A204.1 (cell line): ENCODE measurements at regions not wholly inside any gene's neighbourhood (a gene's known extent, or its start where the extent isn't known, plus 50 kb on each side); places are given as distances from the start of the nearest gene placed in this dataset.

Experiments used
- FAIRE-seq: peaks from 2 replicates; lab custom pipeline; 2012; peaks lifted over from hg19 to GRCh38; lab: Jason Lieb, UNC

GRCh38 chr13:74778946-74779345 is 644.7 kb upstream of the KLF12 start:
- FAIRE-seq: no peak

- FAIRE-seq: no peak
Observed at GRCh38 chr13:74778087-74778486, 643.9 kb upstream of the KLF12 start.

DNA sequence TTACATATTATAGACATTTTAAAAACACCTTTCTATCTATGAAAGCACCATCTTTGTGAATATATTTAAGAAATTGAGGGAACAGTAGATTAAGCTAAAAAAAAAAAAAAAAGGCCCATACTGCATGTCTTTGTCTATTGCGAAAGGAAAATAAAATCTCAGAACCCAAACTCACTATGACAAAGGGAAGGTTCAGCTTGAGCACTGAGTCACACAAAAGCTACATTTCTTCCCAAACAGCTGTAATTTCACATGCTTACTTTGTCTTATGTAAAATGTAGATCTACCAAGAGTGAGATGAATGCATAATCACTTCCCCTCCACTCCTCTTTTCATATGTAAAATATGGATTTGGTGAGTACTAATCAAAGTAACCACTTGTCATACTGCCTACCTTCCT is 640.1 kb upstream of the KLF12 start:
- no peak for FAIRE-seq

DNA sequence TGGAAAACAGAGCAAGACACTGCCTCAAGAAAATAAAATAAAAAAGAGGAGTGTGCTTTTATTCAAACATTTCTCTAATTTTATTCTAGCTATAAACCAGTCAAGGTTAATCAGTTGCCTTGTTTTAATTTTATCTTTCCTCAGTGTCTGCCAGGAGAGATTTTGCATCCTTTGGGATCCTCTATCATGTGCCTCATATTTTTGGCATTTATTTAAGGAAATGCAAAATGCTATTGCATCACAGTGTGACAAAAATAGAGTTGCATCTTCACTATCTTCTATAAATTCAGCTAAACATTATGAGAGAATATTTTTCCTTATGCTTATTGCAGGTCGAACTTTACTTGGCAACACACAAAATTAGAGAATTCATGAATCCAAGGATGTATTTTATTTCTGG is 639.0 kb upstream of the KLF12 start:
- FAIRE-seq: no peak

GRCh38 chr13:74771964-74772363 is 637.8 kb upstream of the KLF12 start:
- no peak for FAIRE-seq

DNA sequence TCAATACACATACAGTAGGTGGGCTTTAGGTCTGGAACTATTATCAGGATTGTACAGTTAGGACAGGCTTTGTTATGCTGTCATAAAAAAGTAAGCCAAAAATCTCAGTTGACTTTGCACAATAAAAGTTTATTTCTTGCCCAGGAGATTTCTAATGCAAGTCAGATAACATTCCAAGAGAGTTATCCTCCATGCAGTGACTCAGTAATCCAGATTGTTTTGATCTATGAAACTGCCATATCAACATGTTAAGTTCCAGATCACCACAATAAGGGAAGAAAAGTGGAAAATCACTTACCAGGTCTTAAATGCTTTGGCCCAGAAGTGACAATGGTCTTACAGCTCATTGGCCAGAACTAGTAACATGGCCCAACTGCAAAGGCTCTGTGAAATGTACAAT is 636.2 kb upstream of the KLF12 start:
- FAIRE-seq: no peak

DNA sequence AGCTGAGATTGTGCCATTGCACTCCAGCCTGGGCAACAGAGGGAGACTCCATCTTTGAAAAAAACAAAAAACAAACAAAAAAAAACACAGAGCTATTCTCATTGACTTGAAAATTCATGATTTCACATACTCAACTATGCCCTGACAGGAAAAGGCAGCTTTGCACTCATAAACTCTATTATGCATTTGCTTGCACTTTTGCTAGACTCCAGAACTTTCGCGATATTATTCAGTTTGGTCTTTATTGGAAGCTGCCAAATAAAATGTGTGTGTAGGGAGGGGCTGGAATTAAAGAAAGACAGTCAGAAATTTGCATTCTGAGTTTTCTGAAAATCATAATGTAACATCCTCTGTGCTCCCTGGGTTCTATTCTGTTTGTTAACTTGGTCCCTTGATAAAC is 635.1 kb upstream of the KLF12 start:
- FAIRE-seq: no peak

GRCh38 chr13:74768521-74769085 is 634.4 kb upstream of the KLF12 start:
- no peak for FAIRE-seq

DNA sequence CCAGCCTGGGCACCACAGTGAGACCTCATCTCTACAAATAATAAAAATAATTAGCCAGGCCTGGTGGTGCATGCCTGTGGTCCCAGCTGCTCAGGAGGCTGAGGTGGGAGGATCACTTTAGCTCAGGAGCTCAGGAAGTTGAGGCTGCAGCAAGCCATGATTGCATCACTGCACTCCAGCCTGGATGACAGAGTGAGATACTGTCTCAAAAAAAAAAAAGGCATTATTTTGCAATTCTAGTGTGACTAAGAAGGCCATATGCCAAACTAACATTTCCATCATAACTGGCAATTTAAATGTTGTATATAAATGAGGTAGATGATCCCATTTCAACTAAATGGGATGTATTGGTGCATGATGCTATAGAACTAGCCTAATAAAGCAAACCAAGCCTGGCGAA is 632.8 kb upstream of the KLF12 start:
- no peak for FAIRE-seq

- FAIRE-seq: no peak
Observed at GRCh38 chr13:74765955-74766354, 631.8 kb upstream of the KLF12 start.

- no peak for FAIRE-seq
Observed at GRCh38 chr13:74761801-74762757, 627.9 kb upstream of the KLF12 start.

DNA sequence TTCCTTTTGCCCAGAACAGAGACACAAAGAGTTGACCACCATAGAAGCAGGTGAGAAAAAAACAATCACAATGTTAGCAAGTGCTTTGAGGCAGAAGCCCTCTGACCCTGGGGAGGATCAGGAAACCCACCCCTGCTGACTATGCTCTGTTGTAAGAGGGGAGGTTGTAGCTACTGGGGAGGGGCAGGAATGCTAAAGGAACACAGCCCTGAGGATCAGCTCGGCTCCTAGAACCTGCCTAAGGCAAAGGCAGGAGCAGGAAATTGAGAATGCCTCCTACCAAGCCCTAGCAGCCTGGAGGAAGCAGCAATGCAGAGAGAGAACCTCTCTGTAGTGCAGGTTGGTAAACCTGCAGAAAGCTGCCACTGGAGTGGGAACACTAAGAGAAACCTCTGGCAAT is 624.0 kb upstream of the KLF12 start:
- FAIRE-seq: no peak

GRCh38 chr13:74755065-74755464 is 620.9 kb upstream of the KLF12 start:
- FAIRE-seq: no peak

DNA sequence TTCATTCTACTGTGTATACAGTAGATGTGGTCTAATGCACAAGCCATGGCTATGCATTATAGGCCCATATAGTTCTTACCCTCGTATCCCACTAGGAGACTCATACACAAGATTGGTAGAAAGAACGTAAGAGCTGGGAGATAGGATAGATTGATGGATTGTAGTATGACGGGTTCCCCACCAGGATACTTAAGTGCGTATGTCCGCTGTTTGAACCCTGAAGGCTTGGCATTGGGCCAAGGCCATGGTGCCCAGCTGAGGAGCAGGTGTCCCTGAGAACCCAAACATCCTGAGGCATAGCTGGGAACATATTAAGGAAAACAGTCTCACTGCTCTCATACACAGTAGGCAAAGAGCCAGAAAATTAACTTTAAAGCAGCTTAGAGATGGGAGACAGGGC is 617.5 kb upstream of the KLF12 start:
- no peak for FAIRE-seq

GRCh38 chr13:74747186-74747955 is 613.2 kb upstream of the KLF12 start:
- FAIRE-seq: no peak

DNA sequence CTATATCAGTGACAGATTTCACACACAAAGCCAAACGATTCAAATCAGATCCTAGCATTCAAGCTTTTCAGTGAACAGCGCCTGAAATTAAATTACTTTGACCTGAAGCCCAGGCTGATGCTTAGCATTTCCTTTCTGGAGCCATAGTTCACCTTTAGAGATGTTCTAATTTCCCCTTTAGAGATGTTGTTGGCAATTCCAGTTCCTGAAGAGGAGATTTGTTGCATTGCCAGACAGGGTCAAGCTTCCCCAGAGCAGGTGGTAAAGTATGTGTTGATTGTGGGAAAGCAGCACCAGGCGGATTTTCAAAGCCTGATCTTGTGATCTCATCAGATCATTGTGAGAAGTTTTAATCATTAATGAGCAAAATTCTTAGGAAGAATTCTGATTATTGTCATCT is 609.8 kb upstream of the KLF12 start:
- FAIRE-seq: no peak

DNA sequence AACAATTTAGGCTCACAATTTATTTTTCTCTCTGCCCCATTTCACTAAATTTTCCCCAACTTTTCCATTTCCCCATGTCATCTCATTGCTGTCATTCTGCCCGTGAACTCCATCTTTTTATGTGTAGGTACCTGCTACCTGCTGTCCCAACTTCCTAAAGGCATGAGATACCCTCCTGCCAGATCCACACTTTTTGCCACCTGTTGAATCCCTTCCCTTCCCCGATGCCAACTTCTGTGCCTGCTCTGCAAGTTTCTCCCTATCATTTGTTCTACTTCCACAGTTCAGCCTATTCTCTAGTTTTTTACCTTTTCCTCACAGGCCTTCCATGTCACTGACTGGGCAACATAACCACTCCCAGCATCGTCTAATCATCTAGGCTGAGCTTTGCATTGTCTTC is 607.5 kb upstream of the KLF12 start:
- no peak for FAIRE-seq

GRCh38 chr13:74732736-74733385 is 598.7 kb upstream of the KLF12 start:
- no peak for FAIRE-seq

DNA sequence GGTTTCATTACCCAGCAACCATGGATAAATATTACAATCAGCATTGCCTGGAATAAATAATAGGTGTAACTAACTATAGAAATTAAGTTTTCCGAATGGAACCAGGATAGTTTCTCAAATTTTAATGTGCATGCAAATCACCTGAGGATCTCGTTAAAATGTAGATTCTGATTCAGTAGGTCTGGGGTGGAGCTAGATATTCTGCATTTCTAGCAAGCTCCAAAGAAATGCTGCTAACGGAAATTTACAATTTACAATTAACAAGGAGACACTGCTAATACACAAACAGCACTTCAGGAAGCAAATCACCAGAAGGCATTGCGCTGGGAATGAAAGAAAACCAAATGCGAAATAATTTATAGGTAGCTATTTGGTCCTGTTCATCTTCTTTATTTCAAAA is 597.5 kb upstream of the KLF12 start:
- no peak for FAIRE-seq

GRCh38 chr13:74730556-74731331 is 596.5 kb upstream of the KLF12 start:
- FAIRE-seq: no peak

DNA sequence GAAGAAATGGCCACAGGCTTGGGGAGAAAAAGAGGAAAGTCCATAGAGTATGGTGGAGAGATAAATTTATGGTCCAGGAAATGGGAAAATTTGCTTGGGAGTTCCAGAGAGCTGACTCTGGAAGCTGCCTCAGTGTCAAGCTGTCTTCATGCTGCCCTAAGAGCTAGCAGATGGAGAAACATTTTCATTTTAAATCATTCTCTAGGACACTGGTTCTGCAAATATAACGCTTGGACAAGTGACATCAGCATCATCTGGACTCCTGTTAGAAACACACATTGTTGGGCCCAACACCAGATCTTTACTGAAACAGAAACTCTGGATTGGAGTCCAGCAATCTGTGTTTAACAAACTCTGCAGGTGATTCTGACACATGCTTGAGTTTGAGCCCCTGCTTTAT is 592.0 kb upstream of the KLF12 start:
- no peak for FAIRE-seq
